Glutamatergic neuron (in vitro differentiated cells): ENCODE measurements at regions not wholly inside any gene's neighbourhood (a gene's known extent, or its start where the extent isn't known, plus 50 kb on each side); places are given as distances from the start of the nearest gene placed in this dataset.

Experiments used
- DNase-seq: peaks from one replicate; pipeline ENCODE4 v3.0.0; 2022
- H3K27ac Mint-ChIP-seq: one replicate; pipeline ENCODE4 v1.8.0; 2020; ENCODE audit warnings: mild to moderate bottlenecking, mixed read lengths, inconsistent platforms; ENCODE audit not compliant: unreplicated experiment
- H3K27me3 Mint-ChIP-seq: one replicate; pipeline ENCODE4 v1.8.0; 2020; ENCODE audit warnings: mild to moderate bottlenecking, moderate library complexity, mixed read lengths, inconsistent platforms; ENCODE audit not compliant: unreplicated experiment
- H3K36me3 Mint-ChIP-seq: one replicate; pipeline ENCODE4 v1.8.0; 2020; ENCODE audit warnings: mild to moderate bottlenecking, mixed read lengths, inconsistent platforms; ENCODE audit not compliant: unreplicated experiment
- H3K4me1 Mint-ChIP-seq: one replicate; pipeline ENCODE4 v1.8.0; 2020; ENCODE audit warnings: mild to moderate bottlenecking, low read depth, mixed read lengths, inconsistent platforms; ENCODE audit not compliant: unreplicated experiment
- H3K4me3 Mint-ChIP-seq: one replicate; pipeline ENCODE4 v1.8.0; 2020; ENCODE audit warnings: mild to moderate bottlenecking, mixed read lengths, inconsistent platforms; ENCODE audit not compliant: unreplicated experiment
- H3K9me3 Mint-ChIP-seq: one replicate; pipeline ENCODE4 v1.8.0; 2020; ENCODE audit warnings: mild to moderate bottlenecking, moderate library complexity, mixed read lengths, inconsistent platforms; ENCODE audit not compliant: unreplicated experiment
- CTCF ChIP-seq: fragments of 200-600 bp; sonication (generic); IDR thresholded peaks from one replicate; pipeline ENCODE4 v1.5.0; 2021; ENCODE audit not compliant: partially characterized antibody, unreplicated experiment

DNA sequence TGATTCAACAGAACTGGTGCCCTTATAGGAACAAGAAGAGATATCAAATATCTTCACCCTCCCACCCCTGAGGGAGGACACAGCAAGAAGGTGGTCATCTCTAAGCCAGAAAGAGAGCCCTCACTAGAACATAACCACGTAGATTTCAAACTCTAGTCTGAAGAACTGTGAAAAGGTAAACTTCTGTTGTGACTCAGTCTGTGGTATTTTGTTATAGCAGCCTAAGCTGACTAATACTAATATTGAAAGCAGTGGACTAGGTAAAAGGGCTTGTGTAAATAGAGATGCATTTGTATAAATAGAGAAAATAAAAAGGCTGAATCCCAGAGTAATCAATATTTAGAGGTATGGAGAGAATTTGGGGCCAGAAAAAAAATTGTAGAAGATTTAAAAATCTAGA is 157.6 kb upstream of the CCNH start:
- no peak for TF ChIP-seq CTCF
- H3K36me3 Mint-ChIP-seq, result no peaks in the 10 kb centered on the region
- no peak overlapping the region for H3K27ac Mint-ChIP-seq
- DNase-seq, result no peak
- no peaks in the 10 kb centered on the region for H3K9me3 Mint-ChIP-seq
- no peak overlapping the region for H3K4me3 Mint-ChIP-seq
- no peaks in the 10 kb centered on the region for H3K27me3 Mint-ChIP-seq
- H3K4me1 Mint-ChIP-seq, result no peaks in the 10 kb centered on the region

GRCh38 chr5:87562068-87562467 is 149.3 kb upstream of the CCNH start:
- DNase-seq, result no peak
- Mint-ChIP-seq H3K27me3 (no peaks in the 10 kb centered on the region), H3K4me3 (no peak overlapping the region), H3K9me3 (peaks cover 4% of the 10 kb centered on the region), H3K36me3 (no peaks in the 10 kb centered on the region), H3K4me1 (no peaks in the 10 kb centered on the region), H3K27ac (no peak overlapping the region)
- TF ChIP-seq CTCF, result no peak

DNA sequence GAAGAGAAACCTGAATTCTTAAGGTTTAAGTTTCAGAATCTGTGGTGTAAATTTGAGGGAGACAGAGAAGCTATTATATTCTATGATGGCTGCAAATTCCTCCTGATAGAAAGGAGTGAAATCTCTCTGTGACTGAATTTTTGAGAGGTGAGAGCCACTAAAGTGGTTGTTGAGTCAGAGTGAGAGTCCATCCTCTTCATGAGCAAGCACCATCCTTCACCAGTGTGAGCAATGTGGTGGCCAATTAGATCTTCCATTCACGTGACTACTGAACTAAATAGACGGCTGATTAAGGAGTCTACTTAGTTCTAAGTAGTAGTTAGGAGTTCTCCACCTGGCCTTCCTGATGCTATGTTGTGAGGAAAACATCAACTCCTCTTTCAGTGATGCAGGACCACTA is 147.8 kb upstream of the CCNH start:
- Mint-ChIP-seq H3K27me3 (no peaks in the 10 kb centered on the region), H3K9me3 (peaks cover 4% of the 10 kb centered on the region), H3K4me3 (no peak overlapping the region), H3K27ac (no peak overlapping the region), H3K36me3 (no peaks in the 10 kb centered on the region), H3K4me1 (no peaks in the 10 kb centered on the region)
- no peak for TF ChIP-seq CTCF
- DNase-seq, result no peak

DNA sequence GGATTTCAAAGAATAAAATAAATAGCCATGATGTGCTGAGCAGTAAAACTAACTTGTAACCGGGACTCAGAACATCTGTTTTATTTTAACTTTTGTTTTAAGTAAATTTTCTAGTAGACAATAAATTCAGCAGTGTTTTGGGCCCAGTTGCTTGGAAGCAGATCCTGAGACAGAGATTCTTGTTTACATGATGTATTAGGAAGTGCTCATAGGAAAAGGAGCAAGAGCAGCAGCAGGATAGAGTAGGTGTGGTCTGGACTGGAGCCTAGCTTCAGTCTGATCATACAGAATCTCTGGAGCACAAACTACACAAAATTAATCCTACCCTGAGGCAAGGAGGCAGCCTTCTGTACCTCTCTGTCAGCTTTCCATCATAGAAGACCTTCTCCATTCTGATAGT is 139.2 kb upstream of the CCNH start:
- Mint-ChIP-seq H3K27me3 (peaks cover 2% of the 10 kb centered on the region), H3K9me3 (no peaks in the 10 kb centered on the region), H3K4me3 (no peak overlapping the region), H3K4me1 (no peaks in the 10 kb centered on the region), H3K27ac (no peak overlapping the region), H3K36me3 (no peaks in the 10 kb centered on the region)
- TF ChIP-seq CTCF, result no peak
- DNase-seq, result no peak

GRCh38 chr5:87541676-87542075 is 128.9 kb upstream of the CCNH start:
- no peak for TF ChIP-seq CTCF
- Mint-ChIP-seq H3K36me3 (no peaks in the 10 kb centered on the region), H3K27me3 (no peaks in the 10 kb centered on the region), H3K4me1 (no peaks in the 10 kb centered on the region), H3K9me3 (no peaks in the 10 kb centered on the region), H3K27ac (no peak overlapping the region), H3K4me3 (no peak overlapping the region)
- no peak for DNase-seq
